ENCODE measurements at regions not wholly inside any gene's neighbourhood (a gene's known extent, or its start where the extent isn't known, plus 50 kb on each side); places are given as distances from the start of the nearest gene placed in this dataset.
"Not testable (repeated sequence)": the region's sequence is repeated elsewhere in the genome, so short reads cannot be mapped to it uniquely, and the experiment has no call there.

- DNase-seq (ENCODE audit: extremely low read depth, low read depth) = no peak
Observed at GRCh38 chr7:52616552-52616951, 418.9 kb upstream of the POM121L12 start.

DNA sequence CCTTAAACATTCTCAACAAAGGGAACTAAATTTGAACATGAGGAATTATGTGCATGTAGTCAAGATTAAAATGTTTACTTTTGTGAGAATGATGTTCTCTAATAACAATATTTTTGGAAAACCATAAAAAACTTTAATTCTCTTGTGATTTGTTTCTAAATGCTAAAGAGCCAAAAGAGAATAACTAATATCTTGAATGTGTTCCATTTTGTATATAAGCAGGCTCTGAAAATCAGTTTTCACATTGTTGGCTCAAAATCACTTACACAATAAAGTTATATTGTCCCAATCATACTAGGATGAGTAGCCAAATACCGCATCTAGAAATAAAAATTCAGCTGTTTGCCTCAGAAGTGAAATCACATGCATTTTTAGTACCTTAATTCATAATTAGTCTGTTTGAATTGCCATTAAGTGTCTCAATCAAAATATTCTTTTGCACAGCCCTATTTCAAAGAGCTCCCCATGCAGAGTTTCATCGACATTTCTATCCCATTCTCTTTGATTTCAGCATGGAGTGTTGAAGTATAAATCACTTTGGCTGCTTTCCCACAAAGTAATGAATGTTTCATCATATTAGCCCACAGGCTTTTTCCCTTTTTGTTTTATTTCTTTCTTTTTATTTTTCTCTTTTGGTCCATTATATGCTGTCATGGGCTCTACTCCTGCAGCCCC is 420.3 kb upstream of the POM121L12 start:
- DNase-seq (ENCODE audit: extremely low read depth, low read depth) = no peak

DNA sequence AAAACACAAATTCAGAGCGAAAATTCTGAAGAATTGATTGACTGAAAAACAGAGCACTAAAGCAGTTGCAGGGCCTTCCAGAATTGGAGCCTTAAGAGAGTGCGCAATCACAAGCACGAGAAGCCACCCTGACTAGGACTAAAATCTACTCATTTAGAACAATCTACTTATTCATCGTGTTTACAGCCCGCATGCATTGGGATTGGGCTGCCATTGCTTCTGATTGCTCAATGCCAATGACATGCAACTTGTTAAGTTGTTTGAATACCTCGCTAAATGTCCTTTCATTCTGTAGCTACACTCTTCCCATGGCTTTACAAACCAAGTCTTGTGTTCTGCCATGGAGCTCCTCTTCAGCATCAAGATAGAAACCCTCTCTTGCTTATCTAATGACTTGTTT is 425.9 kb upstream of the POM121L12 start:
- no peak for DNase-seq (ENCODE audit: extremely low read depth, low read depth)

GRCh38 chr7:52592698-52593097 is 442.7 kb upstream of the POM121L12 start:
- DNase-seq (ENCODE audit: extremely low read depth, low read depth) = no peak

DNA sequence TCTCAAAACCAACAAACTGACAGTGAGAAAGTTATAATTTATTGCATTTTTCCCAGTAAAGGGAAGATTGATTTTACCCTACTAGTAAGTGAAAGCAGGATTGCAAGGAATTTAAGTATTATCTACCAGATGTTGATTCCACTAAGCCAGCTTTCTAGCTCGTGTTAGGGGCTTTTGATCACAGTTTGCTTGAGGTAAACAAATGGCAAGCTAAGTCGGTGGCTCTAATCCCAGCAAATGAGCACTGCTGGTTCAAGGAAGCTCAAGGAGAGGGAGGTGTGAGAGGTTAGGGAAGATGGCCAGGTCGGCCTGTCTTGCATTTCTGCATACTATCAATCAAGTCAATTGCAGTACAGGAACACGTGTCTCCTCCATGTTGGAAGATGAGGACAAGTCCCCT is 448.7 kb upstream of the POM121L12 start:
- no peak for DNase-seq (ENCODE audit: extremely low read depth, low read depth)

DNA sequence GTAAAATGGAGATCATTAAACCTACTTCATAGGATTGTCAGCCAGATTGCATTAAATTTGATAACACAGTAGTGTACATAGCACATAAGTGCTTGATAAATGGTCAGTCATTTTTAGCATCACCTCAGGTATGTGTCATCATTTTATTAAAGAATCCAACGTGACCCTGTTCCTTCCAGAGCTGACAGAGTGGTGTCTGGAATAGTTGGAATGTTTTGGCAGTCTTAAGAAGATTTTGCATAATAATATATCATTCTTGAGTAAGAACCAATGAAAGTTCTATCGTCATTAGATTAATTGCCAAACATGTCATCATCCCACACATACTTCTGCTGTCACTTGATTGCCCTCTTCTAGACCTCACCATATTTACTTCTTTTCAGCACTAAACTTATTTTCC is 451.4 kb upstream of the POM121L12 start:
- no peak for DNase-seq (ENCODE audit: extremely low read depth, low read depth)

DNA sequence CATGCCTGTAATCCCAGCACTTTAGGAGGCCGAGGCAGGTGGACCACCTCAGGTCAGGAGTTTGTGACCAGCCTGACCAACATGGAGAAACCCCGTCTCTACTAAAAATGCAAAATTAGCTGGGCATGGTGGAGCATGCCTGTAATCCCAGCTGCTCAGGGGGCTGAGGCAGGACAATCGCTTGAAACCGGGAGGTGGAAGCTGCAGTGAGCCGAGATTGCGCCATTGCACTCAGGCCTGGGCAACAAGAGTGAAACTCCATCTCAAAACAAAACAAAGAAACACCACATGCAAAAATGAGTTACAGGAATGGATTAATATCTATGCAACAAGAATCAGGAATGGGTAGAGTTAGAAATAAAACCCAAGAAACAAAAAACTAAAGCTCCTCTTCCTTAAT is 462.3 kb upstream of the POM121L12 start:
- DNase-seq (ENCODE audit: extremely low read depth, low read depth) = not testable (repeated sequence)

DNA sequence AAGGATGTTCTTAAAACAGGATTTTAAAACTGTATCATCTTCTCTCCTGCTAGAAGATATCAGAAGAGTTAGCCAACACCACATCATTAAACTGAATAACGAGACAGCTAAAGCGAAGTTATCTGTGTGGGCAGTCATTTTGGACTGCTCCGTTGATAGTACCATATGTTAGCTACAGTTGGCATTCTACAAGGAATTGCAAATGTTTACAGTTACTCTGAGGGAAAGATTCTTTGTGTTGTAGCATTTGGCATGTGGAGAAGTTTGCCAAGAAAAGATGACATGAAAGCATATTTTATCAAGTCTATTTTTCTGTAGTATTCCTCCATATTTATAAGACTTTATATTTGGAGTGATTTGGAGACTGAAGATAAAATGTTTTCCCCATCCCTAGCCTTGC is 464.4 kb upstream of the POM121L12 start:
- DNase-seq (ENCODE audit: extremely low read depth, low read depth) = no peak

DNA sequence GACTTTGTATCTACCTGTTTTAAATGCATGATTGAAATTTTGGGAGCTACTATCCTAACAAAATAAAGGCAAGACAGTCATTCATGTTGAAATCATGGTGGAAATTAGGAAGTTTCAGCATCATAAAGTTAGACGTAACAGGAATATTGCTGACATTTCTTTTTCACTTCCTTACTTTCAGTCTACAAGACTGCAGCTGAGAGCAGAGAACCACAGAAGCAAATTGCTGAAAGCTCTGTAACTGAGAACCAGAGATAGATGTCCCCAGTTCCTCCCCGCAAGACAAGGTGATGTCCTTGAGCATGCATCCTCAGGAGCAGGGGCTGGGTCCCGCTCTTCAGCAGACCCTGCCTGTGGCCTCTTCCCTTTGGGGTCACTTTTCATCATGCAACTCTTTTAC is 466.3 kb upstream of the POM121L12 start:
- no peak for DNase-seq (ENCODE audit: extremely low read depth, low read depth)

GRCh38 chr7:52565974-52566373 is 469.5 kb upstream of the POM121L12 start:
- no peak for DNase-seq (ENCODE audit: extremely low read depth, low read depth)

DNA sequence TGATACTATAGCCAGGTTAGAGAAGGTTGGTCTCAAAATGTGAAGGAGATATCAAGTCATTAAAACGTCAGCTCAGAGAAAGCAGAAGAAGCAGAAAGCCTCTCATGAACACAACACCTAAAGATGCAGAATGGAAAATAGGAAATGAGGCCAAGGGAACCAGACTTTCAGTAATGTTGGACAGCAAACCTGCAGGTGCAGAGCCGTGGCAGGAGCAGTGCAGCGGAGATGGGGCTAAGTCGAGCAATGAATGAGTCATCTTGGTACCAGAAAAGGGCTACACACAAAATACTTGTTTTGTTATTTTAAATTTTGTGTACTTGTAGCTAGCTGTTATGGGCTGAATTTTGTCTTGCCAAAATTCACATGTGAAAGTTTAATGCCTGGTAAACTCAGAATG is 479.6 kb upstream of the POM121L12 start:
- no peak for DNase-seq (ENCODE audit: extremely low read depth, low read depth)

- DNase-seq (ENCODE audit: extremely low read depth, low read depth) = no peak
Observed at GRCh38 chr7:52547308-52547910, 488.0 kb upstream of the POM121L12 start.

GRCh38 chr7:52541198-52541765 is 494.2 kb upstream of the POM121L12 start:
- not testable (repeated sequence) for DNase-seq (ENCODE audit: extremely low read depth, low read depth)

- DNase-seq (ENCODE audit: extremely low read depth, low read depth) = no peak
Observed at GRCh38 chr7:52540041-52540440, 495.4 kb upstream of the POM121L12 start.

DNA sequence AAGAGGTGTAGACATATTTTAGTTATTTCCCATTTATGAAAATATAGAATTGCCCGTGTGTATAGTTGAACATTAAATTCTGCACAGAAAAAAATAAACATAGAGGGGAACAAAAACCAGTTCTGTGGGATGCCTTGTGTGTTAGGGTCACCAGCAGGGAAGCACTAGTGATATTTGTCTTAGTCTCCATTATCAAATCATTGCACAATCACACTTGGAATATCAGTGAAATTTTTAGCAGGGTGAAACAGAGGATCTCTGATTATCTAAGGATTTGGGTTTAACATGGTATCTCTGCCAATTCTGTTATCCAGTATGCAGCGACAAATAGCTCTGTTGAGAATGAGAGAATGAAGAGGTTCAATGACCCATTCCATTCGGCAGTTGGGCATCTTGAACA is 496.0 kb upstream of the POM121L12 start:
- DNase-seq (ENCODE audit: extremely low read depth, low read depth) = no peak

- no peak for DNase-seq (ENCODE audit: extremely low read depth, low read depth)
Observed at GRCh38 chr7:52537051-52537450, 498.4 kb upstream of the POM121L12 start.

DNA sequence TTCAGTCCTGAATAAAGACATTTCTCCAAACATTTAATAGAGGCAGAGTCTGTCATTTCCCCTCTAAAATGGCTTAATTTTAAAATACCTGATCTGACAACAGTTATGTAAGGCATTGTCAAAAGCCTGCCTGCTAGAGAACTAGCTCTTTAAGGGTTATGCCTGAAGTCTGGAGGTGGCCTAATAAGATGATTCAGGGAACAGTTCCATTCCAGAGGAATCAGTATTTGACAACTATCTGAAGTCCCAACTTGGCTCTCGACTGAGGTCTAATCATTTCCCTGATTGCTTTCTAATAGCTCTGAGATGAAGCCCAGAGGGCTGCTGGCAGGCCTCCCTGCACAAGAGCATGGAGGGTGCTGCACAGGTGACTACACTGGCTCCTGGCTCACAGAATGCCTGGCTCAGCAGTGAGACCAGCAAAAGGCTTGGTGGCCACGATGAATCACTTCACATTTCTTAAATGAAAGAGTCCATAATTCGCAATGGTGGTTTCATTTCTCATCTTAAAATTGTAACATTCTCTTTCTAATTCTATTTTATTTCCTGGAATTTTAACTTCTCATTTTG is 509.6 kb upstream of the POM121L12 start:
- no peak for DNase-seq (ENCODE audit: extremely low read depth, low read depth)

GRCh38 chr7:52518869-52519268 is 516.6 kb upstream of the POM121L12 start:
- DNase-seq (ENCODE audit: extremely low read depth, low read depth) = no peak

- no peak for DNase-seq (ENCODE audit: extremely low read depth, low read depth)
Observed at GRCh38 chr7:52512656-52513055, 522.8 kb upstream of the POM121L12 start.

DNA sequence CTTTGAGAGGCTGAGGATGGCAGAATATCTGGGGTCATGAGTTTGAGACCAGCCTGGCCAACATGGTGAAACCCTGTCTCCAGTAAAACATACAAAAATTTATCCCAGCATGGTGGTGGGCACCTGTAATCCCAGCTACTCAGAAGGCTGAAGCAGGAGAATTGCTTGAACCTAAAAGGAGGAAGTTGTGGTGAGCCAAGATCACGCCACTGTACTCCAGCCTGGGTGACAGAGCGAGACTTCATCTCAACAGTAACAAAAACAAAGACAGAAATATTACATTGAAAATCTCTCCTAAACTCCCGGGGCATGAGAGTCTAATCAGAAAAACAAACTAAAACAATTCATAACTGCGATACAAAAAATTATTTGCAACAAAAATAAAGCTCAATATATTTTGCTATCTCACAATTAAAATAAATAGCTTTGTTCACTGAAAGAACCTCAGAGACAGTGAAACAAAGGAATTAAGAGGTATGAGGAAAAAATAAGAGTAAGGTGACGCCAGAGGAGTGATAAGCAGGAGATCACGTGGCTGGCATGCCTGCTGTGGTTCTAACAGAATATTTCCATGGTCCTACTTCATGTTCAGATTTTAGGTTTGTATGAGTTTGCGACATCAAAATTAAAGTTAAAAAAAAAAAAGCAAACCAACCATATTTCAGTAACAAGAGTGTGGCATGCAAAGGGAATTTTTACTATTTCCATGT is 527.7 kb upstream of the POM121L12 start:
- DNase-seq (ENCODE audit: extremely low read depth, low read depth) = no peak

- DNase-seq (ENCODE audit: extremely low read depth, low read depth) = no peak
Observed at GRCh38 chr7:52506325-52506724, 529.1 kb upstream of the POM121L12 start.
